Muscle of leg (tissue), 3 donors: ENCODE measurements at regions not wholly inside any gene's neighbourhood (a gene's known extent, or its start where the extent isn't known, plus 50 kb on each side); places are given as distances from the start of the nearest gene placed in this dataset.
"Not testable (repeated sequence)": the region's sequence is repeated elsewhere in the genome, so short reads cannot be mapped to it uniquely, and the experiment has no call there.

Experiments used
- DNase-seq: peaks from one replicate; pipeline ENCODE4 v3.0.0; 2013
- H3K27ac ChIP-seq: one replicate; pipeline ENCODE4 v1.5.1; 2013; ENCODE audit warnings: mild to moderate bottlenecking, low read length, control low read depth
- H3K27me3 ChIP-seq: one replicate; pipeline ENCODE4 v1.6.1; 2013; ENCODE audit warnings: low read length; ENCODE audit not compliant: control insufficient read depth, insufficient read depth
- H3K36me3 ChIP-seq: one replicate; pipeline ENCODE4 v1.6.1; 2013; ENCODE audit warnings: low read length; ENCODE audit not compliant: control insufficient read depth, insufficient read depth
- H3K4me1 ChIP-seq: one replicate; pipeline ENCODE4 v1.6.1; 2013; ENCODE audit warnings: low read length; ENCODE audit not compliant: control insufficient read depth, insufficient read depth
- H3K4me3 ChIP-seq: one replicate; pipeline ENCODE4 v1.5.1; 2013; ENCODE audit warnings: low read length, control low read depth
- H3K9me3 ChIP-seq: replicated peaks from 2 replicates; pipeline ENCODE4 v1.6.1; 2013; ENCODE audit warnings: low read depth, low read length; ENCODE audit not compliant: control insufficient read depth
- WGBS: methylation state at CpG from one replicate; pipeline ENCODE4 v1.1.5; 2013; ENCODE audit warnings: missing lambda C conversion rate; ENCODE audit not compliant: insufficient coverage; 5-methylcytosine and 5-hydroxymethylcytosine counted together

- no CpG with 5 or more reads among the region's 3 CpGs for WGBS
- H3K4me1 ChIP-seq, result no peaks in the 10 kb centered on the region
- H3K27ac ChIP-seq, result no peak overlapping the region
- no peak overlapping the region for H3K4me3 ChIP-seq
- H3K36me3 ChIP-seq, result no peaks in the 10 kb centered on the region
- H3K27me3 ChIP-seq, result no peaks in the 10 kb centered on the region
- peak; percentile 15 for DNase-seq
- H3K9me3 ChIP-seq, result no peaks in the 10 kb centered on the region
Observed at GRCh38 chr5:164301708-164302107, 796.3 kb downstream of the MAT2B start.

GRCh38 chr5:164302533-164303235 lies 797.3 kb downstream of the MAT2B start:
- peak; percentile 9 for DNase-seq
- H3K4me3 ChIP-seq, result no peak overlapping the region

GRCh38 chr5:164303646-164304215 lies 798.3 kb downstream of the MAT2B start:
- Histone ChIP-seq H3K27me3 (no peaks in the 10 kb centered on the region), H3K4me1 (no peaks in the 10 kb centered on the region), H3K36me3 (no peaks in the 10 kb centered on the region), H3K27ac (no peak overlapping the region), H3K4me3 (no peak overlapping the region), H3K9me3 (no peaks in the 10 kb centered on the region)
- WGBS, result 17% methylated on average over 1 of the region's 2 CpGs
- DNase-seq, result peak; percentile 1

More at GRCh38 chr5:164302533-164303235, 797.3 kb downstream of the MAT2B start:
- Histone ChIP-seq H3K27ac (no peak overlapping the region), H3K4me1 (no peaks in the 10 kb centered on the region), H3K9me3 (no peaks in the 10 kb centered on the region), H3K36me3 (no peaks in the 10 kb centered on the region), H3K27me3 (no peaks in the 10 kb centered on the region)
- no CpG with 5 or more reads among the region's 2 CpGs for WGBS

- H3K4me1 ChIP-seq, result no peaks in the 10 kb centered on the region
- WGBS, result no CpG with 5 or more reads among the region's 3 CpGs
- no peaks in the 10 kb centered on the region for H3K9me3 ChIP-seq
Observed at GRCh38 chr5:164306662-164307061, 801.2 kb downstream of the MAT2B start.

GRCh38 chr5:164312801-164313200 lies 807.4 kb downstream of the MAT2B start:
- DNase-seq, result no peak
- Histone ChIP-seq H3K4me1 (no peaks in the 10 kb centered on the region), H3K4me3 (no peak overlapping the region), H3K27ac (no peak overlapping the region), H3K36me3 (no peaks in the 10 kb centered on the region), H3K27me3 (no peaks in the 10 kb centered on the region), H3K9me3 (no peaks in the 10 kb centered on the region)
- 71% methylated on average over 2 of the region's 5 CpGs for WGBS

More at GRCh38 chr5:164306662-164307061, 801.2 kb downstream of the MAT2B start:
- Histone ChIP-seq H3K27ac (no peak overlapping the region), H3K36me3 (no peaks in the 10 kb centered on the region), H3K4me3 (no peak overlapping the region), H3K27me3 (no peaks in the 10 kb centered on the region)
- DNase-seq, result no peak

GRCh38 chr5:164317676-164318075 lies 812.3 kb downstream of the MAT2B start:
- no peaks in the 10 kb centered on the region for H3K27me3 ChIP-seq
- no peak for DNase-seq
- H3K27ac ChIP-seq, result no peak overlapping the region
- H3K4me1 ChIP-seq, result no peaks in the 10 kb centered on the region
- no CpG with 5 or more reads among the region's 1 CpG for WGBS
- H3K36me3 ChIP-seq, result no peaks in the 10 kb centered on the region
- no peaks in the 10 kb centered on the region for H3K9me3 ChIP-seq
- no peak overlapping the region for H3K4me3 ChIP-seq

- WGBS, result 43% methylated on average over 2 of the region's 3 CpGs
- Histone ChIP-seq H3K27ac (no peak overlapping the region), H3K4me3 (no peak overlapping the region), H3K9me3 (no peaks in the 10 kb centered on the region), H3K4me1 (no peaks in the 10 kb centered on the region), H3K36me3 (no peaks in the 10 kb centered on the region), H3K27me3 (no peaks in the 10 kb centered on the region)
- no peak for DNase-seq
Observed at GRCh38 chr5:164319161-164319560, 813.7 kb downstream of the MAT2B start.

GRCh38 chr5:164324239-164324638 lies 818.8 kb downstream of the MAT2B start:
- no peak for DNase-seq
- no CpG with 5 or more reads among the region's 2 CpGs for WGBS

GRCh38 chr5:164326219-164326618 lies 820.8 kb downstream of the MAT2B start:
- no peak overlapping the region for H3K4me3 ChIP-seq
- H3K36me3 ChIP-seq, result no peaks in the 10 kb centered on the region
- H3K27me3 ChIP-seq, result no peaks in the 10 kb centered on the region
- no peaks in the 10 kb centered on the region for H3K9me3 ChIP-seq
- H3K4me1 ChIP-seq, result no peaks in the 10 kb centered on the region
- H3K27ac ChIP-seq, result no peak overlapping the region
- DNase-seq, result no peak

More at GRCh38 chr5:164324239-164324638, 818.8 kb downstream of the MAT2B start:
- Histone ChIP-seq H3K4me3 (no peak overlapping the region), H3K9me3 (no peaks in the 10 kb centered on the region), H3K27me3 (no peaks in the 10 kb centered on the region), H3K27ac (no peak overlapping the region), H3K4me1 (no peaks in the 10 kb centered on the region), H3K36me3 (no peaks in the 10 kb centered on the region)

GRCh38 chr5:164327166-164327565 lies 821.7 kb downstream of the MAT2B start:
- WGBS, result 94% methylated on average over 5 of the region's 5 CpGs
- H3K9me3 ChIP-seq, H3K4me1 ChIP-seq, DNase-seq, H3K4me3 ChIP-seq, H3K36me3 ChIP-seq, H3K27me3 ChIP-seq, H3K27ac ChIP-seq: not testable (repeated sequence)
